NT2/D1 (cell line): ENCODE measurements at regions not wholly inside any gene's neighbourhood (a gene's known extent, or its start where the extent isn't known, plus 50 kb on each side); places are given as distances from the start of the nearest gene placed in this dataset.

Source experiments
- YY1 ChIP-seq: IDR thresholded peaks from 2 replicates; pipeline ENCODE4 v1.6.1; 2011; ENCODE audit not compliant: insufficient read length, insufficient read depth
- ZNF274 ChIP-seq: IDR thresholded peaks from 2 replicates; pipeline ENCODE4 v1.6.1; 2011; ENCODE audit warnings: mild to moderate bottlenecking, low read depth, low read length

GRCh38 chr2:64374686-64375085 lies 79.3 kb upstream of the LGALSL start:
- TF ChIP-seq YY1 (no peak), ZNF274 (no peak)
